ENCODE measurements at regions not wholly inside any gene's neighbourhood (a gene's known extent, or its start where the extent isn't known, plus 50 kb on each side); places are given as distances from the start of the nearest gene placed in this dataset.
"Not testable (repeated sequence)": the region's sequence is repeated elsewhere in the genome, so short reads cannot be mapped to it uniquely, and the experiment has no call there.

DNA sequence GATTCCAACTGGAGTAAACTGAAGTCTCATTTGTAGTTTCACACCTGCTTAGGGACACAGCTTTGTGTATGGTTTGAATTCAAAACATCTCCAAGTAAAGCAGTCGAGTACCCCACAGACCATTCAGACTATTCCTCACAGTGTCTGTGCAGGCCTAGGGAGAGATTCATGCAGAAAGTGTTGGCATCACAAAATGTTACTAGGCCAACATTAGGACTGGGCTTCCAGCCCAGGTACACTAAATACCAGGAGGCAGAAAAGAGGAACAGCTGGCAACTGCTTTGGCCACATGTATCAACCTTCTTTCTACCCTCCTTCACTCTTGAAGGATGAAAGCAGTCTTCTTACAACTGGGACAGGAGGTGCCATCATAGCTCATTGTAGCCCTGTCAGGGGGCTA is 270.4 kb upstream of the TMEFF2 start:
- DNase-seq = no peak

- no peak for DNase-seq
Measured at GRCh38 chr2:192459422-192459821, 264.7 kb upstream of the TMEFF2 start.

GRCh38 chr2:192448881-192449280 is 254.1 kb upstream of the TMEFF2 start:
- DNase-seq = no peak

DNA sequence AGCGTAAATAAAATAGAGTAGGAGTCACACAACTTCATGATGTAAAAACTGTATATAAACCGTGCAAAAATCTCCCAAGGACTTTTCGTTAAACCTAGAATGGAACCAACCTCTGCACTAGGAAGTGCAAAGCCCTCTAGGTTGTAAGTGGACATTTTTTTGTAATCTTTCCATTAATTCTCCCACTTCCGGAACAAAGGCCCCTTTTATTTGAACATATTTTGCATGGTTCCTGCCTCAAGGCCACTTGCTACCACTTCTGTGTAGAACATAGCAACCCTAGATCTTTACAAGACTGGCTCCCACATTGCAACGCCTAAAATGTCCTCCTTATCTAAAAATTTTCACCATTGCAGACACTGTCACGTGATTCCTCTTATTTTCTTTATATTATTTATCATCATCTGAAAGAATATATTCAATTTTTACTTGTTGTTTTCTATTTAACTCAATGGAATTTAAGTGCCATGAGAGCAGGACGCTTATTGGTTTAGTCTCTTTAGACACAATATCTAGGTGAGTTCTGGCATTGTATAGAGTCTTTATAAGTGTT is 249.6 kb upstream of the TMEFF2 start:
- no peak for DNase-seq

DNA sequence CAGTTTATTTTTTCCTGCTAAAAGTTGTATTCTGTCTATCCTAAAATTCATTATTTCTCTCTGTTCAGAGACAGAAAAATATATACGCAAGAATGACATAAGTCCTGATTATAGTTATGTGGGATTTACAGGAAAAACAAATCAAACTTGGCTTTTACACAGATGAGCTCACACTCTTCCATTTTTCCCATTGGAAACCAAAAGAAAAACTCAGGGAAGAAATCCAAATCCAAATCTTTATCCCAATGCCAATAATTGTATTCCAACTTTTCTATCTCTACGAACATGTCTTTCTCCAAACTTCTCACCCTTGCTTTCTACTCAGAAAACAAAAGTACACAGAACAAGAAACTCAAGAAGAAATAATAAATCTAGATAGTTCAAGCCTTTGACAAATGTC is 249.1 kb upstream of the TMEFF2 start:
- no peak for DNase-seq

DNA sequence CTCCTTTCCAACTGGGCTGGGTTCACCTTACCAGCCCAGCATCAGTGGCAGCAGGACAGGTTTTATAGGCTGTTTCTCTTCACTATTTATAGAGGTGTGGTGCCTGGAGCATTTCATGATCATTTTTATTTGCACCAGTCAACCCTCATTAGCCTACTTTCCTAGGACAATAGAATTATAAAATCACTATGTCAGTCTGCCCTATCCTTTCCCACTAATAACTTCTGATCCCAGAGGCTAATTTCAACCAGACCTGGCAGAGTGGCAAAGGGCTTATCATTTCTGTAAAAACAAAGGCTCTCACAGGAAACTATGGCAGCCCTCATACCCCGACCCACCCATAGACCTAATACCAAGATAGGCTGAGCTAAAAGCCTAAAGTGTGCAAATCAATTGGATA is 243.5 kb upstream of the TMEFF2 start:
- DNase-seq = no peak

GRCh38 chr2:192437653-192438052 is 242.9 kb upstream of the TMEFF2 start:
- no peak for DNase-seq

- no peak for DNase-seq
Measured at GRCh38 chr2:192424243-192424642, 229.5 kb upstream of the TMEFF2 start.

GRCh38 chr2:192419786-192420185 is 225.1 kb upstream of the TMEFF2 start:
- no peak for DNase-seq

DNA sequence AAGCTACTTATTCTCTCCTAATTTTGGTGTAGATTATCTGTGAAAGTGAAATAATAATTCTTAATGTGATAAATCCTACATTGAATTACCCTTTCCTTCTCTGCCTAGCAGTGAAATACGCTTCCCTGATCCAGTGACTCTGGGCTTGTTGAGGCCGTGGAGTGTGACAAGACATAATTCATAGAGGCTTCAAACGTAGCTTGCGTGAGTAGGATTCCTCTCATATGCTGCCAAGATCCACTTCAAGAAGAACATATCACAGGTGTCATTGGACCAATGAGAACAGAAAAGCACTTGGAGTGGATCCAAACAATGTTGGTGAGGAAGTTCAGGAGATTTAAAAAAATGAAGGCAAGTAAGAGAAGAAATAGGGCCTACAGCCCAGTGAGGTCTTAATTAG is 221.3 kb upstream of the TMEFF2 start:
- no peak for DNase-seq

- DNase-seq = no peak
Measured at GRCh38 chr2:192414794-192415193, 220.1 kb upstream of the TMEFF2 start.

DNA sequence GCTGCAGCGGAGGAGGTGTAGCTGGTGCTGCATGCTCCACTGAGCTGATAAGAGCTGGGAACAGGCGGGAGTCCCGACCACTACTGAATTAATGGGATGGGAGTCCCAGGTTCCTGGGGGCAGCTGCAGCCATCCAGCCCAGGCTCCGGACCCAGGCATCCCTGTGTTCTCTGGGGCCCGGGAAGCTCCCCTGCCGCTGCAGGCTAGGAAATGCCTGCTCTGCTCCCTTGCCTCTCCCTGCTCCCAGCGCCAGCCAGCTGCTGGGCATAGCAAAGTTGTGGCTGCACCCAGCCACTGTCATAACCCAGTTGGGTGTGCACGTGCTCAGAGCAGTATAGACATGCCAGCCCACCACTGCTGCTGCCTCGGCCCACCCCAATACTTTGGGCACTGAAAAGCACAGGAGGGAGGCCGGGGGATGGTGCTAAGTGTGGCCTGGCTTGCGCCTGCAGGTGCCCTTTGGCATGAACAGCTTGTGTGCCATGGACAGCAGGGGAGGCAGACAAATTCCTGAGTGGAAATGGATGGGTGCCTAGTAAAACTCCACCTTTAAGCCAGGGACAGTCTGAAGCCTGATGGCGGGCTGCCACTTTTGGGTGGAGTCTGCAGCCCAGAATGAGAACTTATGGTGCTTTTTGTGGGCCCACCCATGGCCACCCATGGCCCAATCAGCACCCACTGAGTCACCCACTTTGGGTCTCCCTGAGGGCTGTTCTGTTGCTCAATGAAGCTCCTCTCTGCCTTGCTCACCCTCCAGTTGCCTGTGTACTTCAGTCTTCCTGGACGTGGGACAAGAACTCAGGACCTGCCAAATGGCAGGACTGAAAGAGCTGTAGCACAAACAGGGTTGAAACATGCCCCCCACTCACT is 219.3 kb upstream of the TMEFF2 start:
- DNase-seq = no peak

- DNase-seq = not testable (repeated sequence)
Measured at GRCh38 chr2:192412866-192413265, 218.1 kb upstream of the TMEFF2 start.

DNA sequence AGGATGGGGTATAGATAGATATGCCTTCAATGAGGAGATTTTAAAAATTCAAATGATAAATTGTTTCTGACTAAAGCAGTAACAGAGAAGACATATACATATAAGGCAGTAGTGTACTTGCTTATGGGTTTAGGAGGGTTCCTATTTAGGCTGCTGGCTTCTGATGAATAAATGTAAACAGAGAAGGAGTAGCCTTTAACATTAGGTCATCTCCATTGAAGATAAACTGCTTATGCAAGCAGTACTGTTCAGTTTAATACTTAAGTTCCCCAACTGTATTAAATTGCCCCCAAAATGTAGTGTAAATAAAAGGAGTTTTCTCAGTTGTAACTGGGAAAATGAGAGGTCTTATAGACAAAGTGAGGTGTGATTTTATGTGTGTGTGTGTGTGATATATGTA is 217.7 kb upstream of the TMEFF2 start:
- no peak for DNase-seq

DNA sequence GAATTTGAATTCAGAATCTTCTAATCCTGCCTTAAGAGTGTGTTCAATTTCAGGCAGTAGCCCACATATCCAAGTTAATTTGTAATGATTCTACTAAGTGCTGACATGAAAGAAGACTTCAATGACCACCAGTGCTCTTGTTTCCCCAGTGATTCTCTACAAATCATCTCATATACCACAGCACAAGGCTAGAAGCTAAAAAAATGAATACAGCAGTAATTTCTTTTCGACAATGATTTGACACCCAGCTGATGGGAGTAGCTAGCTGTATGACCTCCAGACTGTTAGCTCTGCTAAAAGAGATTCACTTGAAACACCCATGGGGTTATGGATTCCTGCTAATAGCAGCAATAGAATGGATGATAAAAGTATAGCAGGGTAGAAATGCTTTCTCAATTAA is 217.0 kb upstream of the TMEFF2 start:
- DNase-seq = no peak

- no peak for DNase-seq
Measured at GRCh38 chr2:192410319-192410718, 215.6 kb upstream of the TMEFF2 start.

DNA sequence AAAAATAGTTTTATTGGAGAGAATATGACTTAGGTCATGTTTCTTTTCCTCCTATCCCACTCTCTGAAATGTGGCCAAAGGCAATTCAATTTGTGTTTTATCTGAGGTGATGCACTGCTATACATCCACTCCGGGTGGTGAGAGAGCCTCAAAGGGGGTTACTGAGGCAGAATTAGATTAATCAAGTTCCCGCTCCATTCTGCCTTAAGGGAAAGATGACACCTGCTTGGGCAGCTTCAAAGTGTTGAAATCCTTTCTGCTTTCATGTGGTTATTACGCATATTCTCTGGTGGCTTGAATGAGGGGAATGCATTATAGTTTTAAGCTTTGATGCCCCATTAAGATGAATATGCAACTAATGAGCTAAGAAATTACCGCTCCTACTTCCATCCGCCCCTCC is 213.0 kb upstream of the TMEFF2 start:
- no peak for DNase-seq

DNA sequence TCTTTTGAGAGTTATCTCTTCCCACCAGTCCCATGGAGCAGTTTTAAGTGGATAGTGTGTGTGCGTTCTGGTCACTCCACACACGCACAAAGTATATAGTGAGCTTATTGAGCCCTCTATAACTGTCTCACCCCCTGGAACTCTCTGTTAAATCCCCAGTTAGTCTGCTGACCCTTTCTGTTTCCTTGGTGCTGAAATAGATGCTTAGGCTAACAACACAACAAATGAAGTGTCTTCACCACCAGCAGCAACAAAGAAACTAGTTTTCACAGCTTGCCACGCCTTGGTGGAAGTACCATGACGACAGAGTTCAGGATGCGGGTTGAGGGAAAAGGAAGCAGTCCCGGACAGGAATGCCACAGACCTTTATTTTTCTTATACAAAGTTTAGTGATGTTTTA is 203.5 kb upstream of the TMEFF2 start:
- DNase-seq = no peak

DNA sequence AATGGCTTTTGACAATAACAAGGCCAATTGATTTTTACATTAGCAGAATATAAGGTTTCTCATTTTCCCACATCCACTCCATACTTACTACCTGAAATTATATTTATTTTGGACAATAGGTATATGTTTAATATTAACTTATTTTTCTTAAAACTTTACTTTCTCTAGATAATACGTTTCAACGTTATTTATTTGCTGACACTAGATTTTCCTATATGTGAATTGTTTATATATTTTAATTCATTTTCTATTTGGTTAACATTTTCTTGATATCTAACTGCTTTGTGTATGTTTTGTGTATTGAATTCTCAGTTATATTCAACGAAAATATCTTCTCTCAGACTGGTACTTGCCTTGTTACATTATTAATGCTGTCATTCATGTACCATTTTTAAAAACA is 199.9 kb upstream of the TMEFF2 start:
- no peak for DNase-seq

DNA sequence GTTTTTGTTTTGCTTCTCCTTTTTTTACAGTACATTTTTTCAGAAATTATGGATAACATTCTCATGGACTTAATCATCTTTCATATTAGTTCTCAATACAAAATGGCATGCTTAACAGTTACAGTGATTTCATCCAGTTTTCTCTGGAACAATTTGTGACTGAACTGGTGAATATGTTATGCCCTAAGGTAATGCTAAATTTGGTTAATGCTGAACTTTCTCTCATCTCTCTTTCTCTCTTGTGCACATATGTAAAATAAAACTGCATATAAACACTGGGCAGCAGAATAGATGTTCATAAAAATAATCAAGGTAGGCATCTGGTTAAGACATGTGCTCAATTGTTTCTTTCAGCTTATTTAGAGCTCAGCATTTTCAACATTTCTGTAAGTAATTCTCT is 196.3 kb upstream of the TMEFF2 start:
- no peak for DNase-seq

DNA sequence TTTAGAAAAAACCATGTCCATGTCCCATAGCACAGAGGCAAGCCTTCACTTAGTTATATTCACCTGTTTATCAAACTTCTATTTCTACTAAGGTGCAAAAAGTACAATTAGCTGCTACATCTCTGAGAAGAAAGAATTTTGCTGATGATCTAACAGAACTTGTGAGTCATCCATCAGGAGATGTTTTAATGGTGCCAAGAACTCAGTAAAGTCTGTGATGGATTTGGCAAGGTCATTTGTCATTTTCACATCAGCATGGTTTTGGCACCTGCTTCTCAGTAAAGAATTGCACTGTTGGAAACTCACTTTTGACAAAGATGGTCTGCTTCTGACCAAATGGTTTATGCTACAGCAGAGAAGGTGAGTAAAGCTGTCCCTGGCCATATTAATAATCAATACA is 195.7 kb upstream of the TMEFF2 start:
- DNase-seq = no peak

DNA sequence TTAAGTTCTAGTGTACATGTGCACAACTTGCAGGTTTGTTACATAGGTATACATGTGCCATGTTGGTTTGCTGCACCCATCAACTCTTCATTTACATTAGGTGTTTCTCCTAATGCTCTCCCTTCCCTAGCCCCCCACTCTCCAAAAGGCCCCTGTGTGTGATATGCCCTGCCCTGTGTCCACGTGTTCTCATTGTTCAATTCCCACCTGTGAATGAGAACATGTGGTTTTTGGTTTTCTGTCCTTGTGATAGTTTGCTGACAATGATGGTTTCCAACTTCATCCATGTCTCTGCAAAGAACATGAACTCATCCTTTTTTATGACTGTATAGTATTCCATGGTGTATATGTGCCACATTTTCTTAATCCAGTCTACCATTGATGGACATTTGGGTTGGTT is 189.5 kb upstream of the TMEFF2 start:
- DNase-seq = not testable (repeated sequence)

GRCh38 chr2:192381082-192381481 is 186.3 kb upstream of the TMEFF2 start:
- DNase-seq = no peak

DNA sequence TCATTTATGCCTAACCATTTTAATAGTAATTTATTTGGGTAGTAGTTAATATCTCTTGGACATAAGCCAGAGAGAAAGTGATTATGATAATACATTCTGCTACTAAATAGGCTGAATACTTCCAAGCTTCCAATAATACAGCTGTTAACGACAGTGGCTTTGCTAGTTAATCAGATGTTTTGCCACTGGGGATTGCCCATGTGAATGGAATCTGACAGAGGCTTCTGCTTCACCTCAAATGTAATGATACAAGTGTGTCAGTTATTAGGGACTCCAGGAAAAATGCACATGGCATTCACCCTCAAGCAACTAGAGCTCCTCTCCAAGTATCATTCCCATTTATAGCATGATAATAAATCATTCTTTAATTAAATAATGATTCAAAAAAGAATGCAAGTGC is 185.0 kb upstream of the TMEFF2 start:
- DNase-seq = no peak

DNA sequence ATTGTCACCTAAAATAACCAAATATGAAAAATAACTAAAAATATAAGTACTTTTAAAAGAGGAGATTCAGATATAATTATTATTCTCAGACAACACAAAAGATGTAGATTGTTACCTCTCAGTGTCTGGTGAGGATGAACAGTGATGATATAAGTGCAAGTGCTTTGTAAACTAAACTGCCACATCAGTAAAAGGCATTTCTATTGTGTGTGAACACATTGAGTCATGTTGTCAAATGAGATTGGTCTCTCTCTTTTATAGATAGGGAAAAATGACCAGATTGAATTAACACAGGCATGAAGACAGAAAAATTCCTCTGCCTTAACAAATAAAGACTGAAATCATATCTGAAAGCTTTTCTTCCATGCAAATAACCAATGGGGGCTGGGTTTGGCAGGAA is 182.4 kb upstream of the TMEFF2 start:
- DNase-seq = no peak
